WTC11 (cell line): ENCODE measurements at regions not wholly inside any gene's neighbourhood (a gene's known extent, or its start where the extent isn't known, plus 50 kb on each side); places are given as distances from the start of the nearest gene placed in this dataset.

Experiments used
- ATAC-seq: fragments of 200-7000 bp; cut with Tn5 transposase; 2 replicates; pipeline ENCODE4 v1.10.0; 2021; ENCODE audit warnings: mild to moderate bottlenecking, moderate library complexity
- CTCF ChIA-PET: fragments of 300-600 bp; sonication (Branson Sonifier 250); formaldehyde crosslinking; loops from one replicate; lab custom pipeline; 2021; ENCODE audit warnings: antibody characterized with exemption; lab: Charles Lee
- POLR2A ChIA-PET: fragments of 350-600 bp; sonication (Branson Sonifier 250); formaldehyde crosslinking; loops from one replicate; lab custom pipeline; 2021; ENCODE audit warnings: antibody characterized with exemption; lab: Charles Lee
- DNase-seq: peaks from one replicate; pipeline ENCODE4 v3.0.0; 2021; ENCODE audit warnings: low spot score
- H3K27ac Mint-ChIP-seq: 2 replicates; pipeline ENCODE4 v1.8.0; 2021; ENCODE audit warnings: mixed read lengths
- H3K27me3 Mint-ChIP-seq: 2 replicates; pipeline ENCODE4 v1.8.0; 2021; ENCODE audit warnings: low read depth, mild to moderate bottlenecking, moderate library complexity, mixed read lengths
- H3K36me3 Mint-ChIP-seq: 2 replicates; pipeline ENCODE4 v1.8.0; 2021; ENCODE audit warnings: mixed read lengths
- H3K4me1 Mint-ChIP-seq: 2 replicates; pipeline ENCODE4 v1.8.0; 2022; ENCODE audit warnings: mixed read lengths
- H3K4me3 Mint-ChIP-seq: 2 replicates; pipeline ENCODE4 v1.8.0; 2021; ENCODE audit warnings: mild to moderate bottlenecking, moderate library complexity, mixed read lengths
- H3K9me3 Mint-ChIP-seq: 2 replicates; pipeline ENCODE4 v1.8.0; 2021; ENCODE audit warnings: mixed read lengths
- FOXP1 ChIP-seq: sonication (generic); formaldehyde crosslinking; IDR thresholded peaks from 2 replicates; pipeline ENCODE4 v1.8.0; 2022; ENCODE audit warnings: missing genetic modification reagents, mild to moderate bottlenecking, moderate library complexity, borderline replicate concordance
- MYBL2 ChIP-seq: sonication (generic); formaldehyde crosslinking; IDR thresholded peaks from 2 replicates; pipeline ENCODE4 v1.8.1; 2023; ENCODE audit warnings: mild to moderate bottlenecking, moderate library complexity, missing genetic modification reagents
- NFE2L1 ChIP-seq: sonication (generic); formaldehyde crosslinking; IDR thresholded peaks from 2 replicates; pipeline ENCODE4 v1.8.1; 2023; ENCODE audit warnings: missing genetic modification reagents
- SMAD4 ChIP-seq: sonication (generic); formaldehyde crosslinking; IDR thresholded peaks from 2 replicates; pipeline ENCODE4 v1.8.0; 2022; ENCODE audit warnings: mild to moderate bottlenecking, missing genetic modification reagents
- SP1 ChIP-seq: sonication (generic); formaldehyde crosslinking; conservative IDR thresholded peaks from 2 replicates; pipeline ENCODE4 v1.8.1; 2022; ENCODE audit warnings: missing genetic modification reagents
- TCF7 ChIP-seq: sonication (generic); formaldehyde crosslinking; IDR thresholded peaks from 2 replicates; pipeline ENCODE4 v1.8.0; 2022; ENCODE audit warnings: mild to moderate bottlenecking, low read depth, missing genetic modification reagents, moderate library complexity
- ZNF138 ChIP-seq: sonication (generic); formaldehyde crosslinking; conservative IDR thresholded peaks from 2 replicates; pipeline ENCODE4 v1.8.1; 2022; ENCODE audit warnings: mild to moderate bottlenecking, moderate library complexity, missing genetic modification reagents
- ZNF219 ChIP-seq: sonication (generic); formaldehyde crosslinking; IDR thresholded peaks from 2 replicates; pipeline ENCODE4 v1.8.0; 2023; ENCODE audit warnings: missing genetic modification reagents, mild to moderate bottlenecking, borderline replicate concordance
- ZNF416 ChIP-seq: fragments of 250-450 bp; sonication (Bioruptor Pico); IDR thresholded peaks from 2 replicates; pipeline ENCODE4 v1.9.0; 2021; ENCODE audit warnings: mild to moderate bottlenecking, inconsistent platforms
- TF ChIP-seq, protein P1 (sequence below): sonication (generic); formaldehyde crosslinking; IDR thresholded peaks from 2 replicates; pipeline ENCODE4 v1.8.1; 2023; ENCODE audit warnings: mild to moderate bottlenecking, missing genetic modification reagents
- TF ChIP-seq, protein P2 (sequence below): fragments of 250-450 bp; sonication (Bioruptor Pico); IDR thresholded peaks from 2 replicates; pipeline ENCODE4 v1.9.0; 2021; ENCODE audit warnings: moderate library complexity, mild to moderate bottlenecking, inconsistent platforms, borderline replicate concordance
- TF ChIP-seq, protein P3 (sequence below): sonication (generic); formaldehyde crosslinking; IDR thresholded peaks from 2 replicates; pipeline ENCODE4 v1.8.0; 2023; ENCODE audit warnings: mild to moderate bottlenecking, missing genetic modification reagents
- TF ChIP-seq, protein P4 (sequence below): sonication (generic); formaldehyde crosslinking; conservative IDR thresholded peaks from 2 replicates; pipeline ENCODE4 v1.8.1; 2023; ENCODE audit warnings: mild to moderate bottlenecking, low read depth, missing genetic modification reagents, moderate library complexity
- TF ChIP-seq, protein P5 (sequence below): sonication (generic); formaldehyde crosslinking; IDR thresholded peaks from 2 replicates; pipeline ENCODE4 v1.8.1; 2023; ENCODE audit warnings: mild to moderate bottlenecking, missing genetic modification reagents, moderate library complexity
- TF ChIP-seq, protein P6 (sequence below): fragments of 200-600 bp; IDR thresholded peaks from 2 replicates; pipeline ENCODE4 v1.8.0; 2022; ENCODE audit warnings: antibody characterized with exemption

DNA sequence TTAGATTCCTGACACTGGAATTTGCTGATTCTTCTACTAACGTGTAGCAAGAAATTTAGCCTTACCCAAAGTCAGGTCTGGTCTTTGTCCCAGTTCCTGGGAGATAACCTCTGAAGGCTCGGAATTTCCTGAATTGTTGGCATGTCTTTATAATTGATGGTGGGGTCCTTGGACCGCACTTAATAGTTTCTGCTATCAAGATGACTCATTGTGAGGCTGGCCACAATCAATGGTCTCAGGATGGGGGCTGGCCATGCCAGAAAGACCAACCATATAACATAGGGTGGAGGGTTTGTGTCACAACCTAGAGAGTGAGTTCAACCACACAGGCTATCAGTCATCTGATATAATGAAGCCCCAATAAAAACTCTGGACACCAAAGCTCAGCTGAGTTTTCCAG, 259.7 kb downstream of the DAD1 start:
- Mint-ChIP-seq H3K36me3 (peaks cover 42% of the 10 kb centered on the region), H3K27me3 (peaks cover 17% of the 10 kb centered on the region), H3K9me3 (peaks cover 57% of the 10 kb centered on the region), H3K4me1 (peaks cover 21% of the 10 kb centered on the region), H3K27ac (no peak overlapping the region), H3K4me3 (no peak overlapping the region)
- no peak for ATAC-seq
- no peak for DNase-seq
- ChIA-PET CTCF (no interaction called here), POLR2A (no interaction called here)
- TF ChIP-seq ZNF138 (CRISPR knock-in tag) = no peak
- no peak for TF ChIP-seq FOXP1
- TF ChIP-seq ZNF219 (CRISPR knock-in tag) = no peak
- TF ChIP-seq ZNF416 (CRISPR knock-in tag) = no peak
- TF ChIP-seq, protein P1, sequence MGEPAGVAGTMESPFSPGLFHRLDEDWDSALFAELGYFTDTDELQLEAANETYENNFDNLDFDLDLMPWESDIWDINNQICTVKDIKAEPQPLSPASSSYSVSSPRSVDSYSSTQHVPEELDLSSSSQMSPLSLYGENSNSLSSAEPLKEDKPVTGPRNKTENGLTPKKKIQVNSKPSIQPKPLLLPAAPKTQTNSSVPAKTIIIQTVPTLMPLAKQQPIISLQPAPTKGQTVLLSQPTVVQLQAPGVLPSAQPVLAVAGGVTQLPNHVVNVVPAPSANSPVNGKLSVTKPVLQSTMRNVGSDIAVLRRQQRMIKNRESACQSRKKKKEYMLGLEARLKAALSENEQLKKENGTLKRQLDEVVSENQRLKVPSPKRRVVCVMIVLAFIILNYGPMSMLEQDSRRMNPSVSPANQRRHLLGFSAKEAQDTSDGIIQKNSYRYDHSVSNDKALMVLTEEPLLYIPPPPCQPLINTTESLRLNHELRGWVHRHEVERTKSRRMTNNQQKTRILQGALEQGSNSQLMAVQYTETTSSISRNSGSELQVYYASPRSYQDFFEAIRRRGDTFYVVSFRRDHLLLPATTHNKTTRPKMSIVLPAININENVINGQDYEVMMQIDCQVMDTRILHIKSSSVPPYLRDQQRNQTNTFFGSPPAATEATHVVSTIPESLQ (CRISPR knock-in tag) = no peak
- no peak for TF ChIP-seq TCF7 (CRISPR knock-in tag)
- TF ChIP-seq NFE2L1 (CRISPR knock-in tag) = no peak
- TF ChIP-seq, protein P2, sequence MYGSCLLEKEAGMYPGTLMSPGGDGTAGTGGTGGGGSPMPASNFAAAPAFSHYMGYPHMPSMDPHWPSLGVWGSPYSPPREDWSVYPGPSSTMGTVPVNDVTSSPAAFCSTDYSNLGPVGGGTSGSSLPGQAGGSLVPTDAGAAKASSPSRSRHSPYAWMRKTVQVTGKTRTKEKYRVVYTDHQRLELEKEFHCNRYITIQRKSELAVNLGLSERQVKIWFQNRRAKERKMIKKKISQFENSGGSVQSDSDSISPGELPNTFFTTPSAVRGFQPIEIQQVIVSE (CRISPR knock-in tag) = no peak
- TF ChIP-seq, protein P3, sequence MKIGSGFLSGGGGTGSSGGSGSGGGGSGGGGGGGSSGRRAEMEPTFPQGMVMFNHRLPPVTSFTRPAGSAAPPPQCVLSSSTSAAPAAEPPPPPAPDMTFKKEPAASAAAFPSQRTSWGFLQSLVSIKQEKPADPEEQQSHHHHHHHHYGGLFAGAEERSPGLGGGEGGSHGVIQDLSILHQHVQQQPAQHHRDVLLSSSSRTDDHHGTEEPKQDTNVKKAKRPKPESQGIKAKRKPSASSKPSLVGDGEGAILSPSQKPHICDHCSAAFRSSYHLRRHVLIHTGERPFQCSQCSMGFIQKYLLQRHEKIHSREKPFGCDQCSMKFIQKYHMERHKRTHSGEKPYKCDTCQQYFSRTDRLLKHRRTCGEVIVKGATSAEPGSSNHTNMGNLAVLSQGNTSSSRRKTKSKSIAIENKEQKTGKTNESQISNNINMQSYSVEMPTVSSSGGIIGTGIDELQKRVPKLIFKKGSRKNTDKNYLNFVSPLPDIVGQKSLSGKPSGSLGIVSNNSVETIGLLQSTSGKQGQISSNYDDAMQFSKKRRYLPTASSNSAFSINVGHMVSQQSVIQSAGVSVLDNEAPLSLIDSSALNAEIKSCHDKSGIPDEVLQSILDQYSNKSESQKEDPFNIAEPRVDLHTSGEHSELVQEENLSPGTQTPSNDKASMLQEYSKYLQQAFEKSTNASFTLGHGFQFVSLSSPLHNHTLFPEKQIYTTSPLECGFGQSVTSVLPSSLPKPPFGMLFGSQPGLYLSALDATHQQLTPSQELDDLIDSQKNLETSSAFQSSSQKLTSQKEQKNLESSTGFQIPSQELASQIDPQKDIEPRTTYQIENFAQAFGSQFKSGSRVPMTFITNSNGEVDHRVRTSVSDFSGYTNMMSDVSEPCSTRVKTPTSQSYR (CRISPR knock-in tag) = no peak
- no peak for TF ChIP-seq SP1 (CRISPR knock-in tag)
- TF ChIP-seq MYBL2 (CRISPR knock-in tag) = no peak
- TF ChIP-seq, protein P4, sequence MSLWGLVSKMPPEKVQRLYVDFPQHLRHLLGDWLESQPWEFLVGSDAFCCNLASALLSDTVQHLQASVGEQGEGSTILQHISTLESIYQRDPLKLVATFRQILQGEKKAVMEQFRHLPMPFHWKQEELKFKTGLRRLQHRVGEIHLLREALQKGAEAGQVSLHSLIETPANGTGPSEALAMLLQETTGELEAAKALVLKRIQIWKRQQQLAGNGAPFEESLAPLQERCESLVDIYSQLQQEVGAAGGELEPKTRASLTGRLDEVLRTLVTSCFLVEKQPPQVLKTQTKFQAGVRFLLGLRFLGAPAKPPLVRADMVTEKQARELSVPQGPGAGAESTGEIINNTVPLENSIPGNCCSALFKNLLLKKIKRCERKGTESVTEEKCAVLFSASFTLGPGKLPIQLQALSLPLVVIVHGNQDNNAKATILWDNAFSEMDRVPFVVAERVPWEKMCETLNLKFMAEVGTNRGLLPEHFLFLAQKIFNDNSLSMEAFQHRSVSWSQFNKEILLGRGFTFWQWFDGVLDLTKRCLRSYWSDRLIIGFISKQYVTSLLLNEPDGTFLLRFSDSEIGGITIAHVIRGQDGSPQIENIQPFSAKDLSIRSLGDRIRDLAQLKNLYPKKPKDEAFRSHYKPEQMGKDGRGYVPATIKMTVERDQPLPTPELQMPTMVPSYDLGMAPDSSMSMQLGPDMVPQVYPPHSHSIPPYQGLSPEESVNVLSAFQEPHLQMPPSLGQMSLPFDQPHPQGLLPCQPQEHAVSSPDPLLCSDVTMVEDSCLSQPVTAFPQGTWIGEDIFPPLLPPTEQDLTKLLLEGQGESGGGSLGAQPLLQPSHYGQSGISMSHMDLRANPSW (CRISPR knock-in tag) = no peak
- TF ChIP-seq, protein P5, sequence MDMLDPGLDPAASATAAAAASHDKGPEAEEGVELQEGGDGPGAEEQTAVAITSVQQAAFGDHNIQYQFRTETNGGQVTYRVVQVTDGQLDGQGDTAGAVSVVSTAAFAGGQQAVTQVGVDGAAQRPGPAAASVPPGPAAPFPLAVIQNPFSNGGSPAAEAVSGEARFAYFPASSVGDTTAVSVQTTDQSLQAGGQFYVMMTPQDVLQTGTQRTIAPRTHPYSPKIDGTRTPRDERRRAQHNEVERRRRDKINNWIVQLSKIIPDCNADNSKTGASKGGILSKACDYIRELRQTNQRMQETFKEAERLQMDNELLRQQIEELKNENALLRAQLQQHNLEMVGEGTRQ (CRISPR knock-in tag) = no peak

DNA sequence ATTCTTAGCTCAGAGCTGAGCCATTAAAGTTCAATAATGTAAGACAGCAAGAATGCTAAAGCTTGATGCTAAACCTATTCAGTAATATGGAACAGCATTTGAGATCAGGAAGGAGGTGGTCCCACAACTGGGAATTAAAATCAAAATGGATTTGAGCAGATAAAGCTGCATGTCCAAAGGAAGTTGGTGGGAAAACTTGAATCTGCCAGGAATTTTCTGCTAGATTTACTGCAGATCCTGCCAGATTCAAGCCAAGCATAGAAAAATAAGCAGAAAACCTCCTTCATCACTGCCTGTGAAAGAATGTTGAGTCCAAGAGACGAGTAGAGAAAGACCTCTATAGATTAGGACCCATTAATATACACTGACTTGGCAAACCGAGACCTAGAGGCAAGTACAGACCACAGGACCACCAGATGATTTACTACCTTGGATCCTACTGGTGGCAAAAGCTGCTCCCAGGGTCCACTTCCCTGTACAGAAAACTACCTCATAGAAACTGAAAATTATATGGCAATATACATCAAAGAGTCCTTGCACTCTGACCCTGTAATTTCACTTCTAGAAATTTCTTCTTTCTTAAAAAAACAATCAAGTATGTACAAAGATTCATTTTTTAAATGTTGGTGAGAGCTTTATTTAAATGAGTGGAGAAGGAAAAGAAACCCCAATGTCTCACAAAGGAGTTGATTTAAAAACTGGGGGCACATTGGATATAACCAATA, 263.2 kb downstream of the DAD1 start:
- CTCF ChIA-PET = interaction anchor here (1.2 kb wide), 1 partner anchor 125 kb away, joined by 4 read pairs; no protein-coding TSS in a partner anchor

More for the DNA sequence above, 263.2 kb downstream of the DAD1 start:
- peaks cover 10% of the 10 kb centered on the region for H3K27me3 Mint-ChIP-seq
- POLR2A ChIA-PET = no interaction called here
- no peak overlapping the region for H3K4me3 Mint-ChIP-seq
- no peaks in the 10 kb centered on the region for H3K4me1 Mint-ChIP-seq
- peaks cover 42% of the 10 kb centered on the region for H3K36me3 Mint-ChIP-seq
- TF ChIP-seq, protein P6, sequence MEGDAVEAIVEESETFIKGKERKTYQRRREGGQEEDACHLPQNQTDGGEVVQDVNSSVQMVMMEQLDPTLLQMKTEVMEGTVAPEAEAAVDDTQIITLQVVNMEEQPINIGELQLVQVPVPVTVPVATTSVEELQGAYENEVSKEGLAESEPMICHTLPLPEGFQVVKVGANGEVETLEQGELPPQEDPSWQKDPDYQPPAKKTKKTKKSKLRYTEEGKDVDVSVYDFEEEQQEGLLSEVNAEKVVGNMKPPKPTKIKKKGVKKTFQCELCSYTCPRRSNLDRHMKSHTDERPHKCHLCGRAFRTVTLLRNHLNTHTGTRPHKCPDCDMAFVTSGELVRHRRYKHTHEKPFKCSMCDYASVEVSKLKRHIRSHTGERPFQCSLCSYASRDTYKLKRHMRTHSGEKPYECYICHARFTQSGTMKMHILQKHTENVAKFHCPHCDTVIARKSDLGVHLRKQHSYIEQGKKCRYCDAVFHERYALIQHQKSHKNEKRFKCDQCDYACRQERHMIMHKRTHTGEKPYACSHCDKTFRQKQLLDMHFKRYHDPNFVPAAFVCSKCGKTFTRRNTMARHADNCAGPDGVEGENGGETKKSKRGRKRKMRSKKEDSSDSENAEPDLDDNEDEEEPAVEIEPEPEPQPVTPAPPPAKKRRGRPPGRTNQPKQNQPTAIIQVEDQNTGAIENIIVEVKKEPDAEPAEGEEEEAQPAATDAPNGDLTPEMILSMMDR = no peak
- TF ChIP-seq SMAD4 (CRISPR knock-in tag) = no peak
- no peak overlapping the region for H3K27ac Mint-ChIP-seq
- no peak for ATAC-seq
- DNase-seq = no peak
- H3K9me3 Mint-ChIP-seq = peaks cover 55% of the 10 kb centered on the region
